ENCODE measurements at regions not wholly inside any gene's neighbourhood (a gene's known extent, or its start where the extent isn't known, plus 50 kb on each side); places are given as distances from the start of the nearest gene placed in this dataset.

GRCh38 chr5:2936413-2936812 lies 184.9 kb upstream of the IRX2 start:
- DNase-seq (ENCODE audit: low read depth in 1 of 2, low spot score in 2 of 2) (no peak), FAIRE-seq (no peak)
- Histone ChIP-seq H4K5ac (ENCODE audit: insufficient read length, low read depth, low read length) (no peak overlapping the region), H2BK20ac (ENCODE audit: low read length) (no peak overlapping the region), H3K4me3 (ENCODE audit: extremely low read depth in 1 of 4, insufficient read depth in 2 of 4, low read depth in 3 of 4, low read length in 4 of 4) (no peak overlapping the region), H2AFZ (ENCODE audit: low read length) (no peak overlapping the region), H3K9me3 (ENCODE audit: insufficient read depth in 2 of 2, low read depth in 1 of 2, low read length in 1 of 2) (0 out of 4 replicates have a peak, but pooled peaks cover 0 to 7% of the 10 kb centered on the region in 2 experiments), H2BK120ac (replicated peaks; ENCODE audit: low read depth, low read length) (no peak overlapping the region), H4K8ac (ENCODE audit: extremely low read depth, insufficient read depth, low read length) (no peak overlapping the region), H2BK12ac (ENCODE audit: low read depth, low read length) (no peak overlapping the region), H4K20me1 (replicated peaks in 1 of 2; ENCODE audit: control insufficient read depth in 1 of 2, insufficient read depth in 2 of 2, low read length in 2 of 2) (peaks cover 0 to 2% of the 10 kb centered on the region in 2 experiments), H3K56ac (replicated peaks; ENCODE audit: insufficient read length, low read depth, low read length) (no peak overlapping the region), H3K9ac (replicated peaks in 1 of 4; ENCODE audit: extremely low read depth in 1 of 4, low read depth in 3 of 4, low read length in 3 of 4) (no peak overlapping the region), H3K23ac (ENCODE audit: insufficient read length) (no peak overlapping the region), H3K23me2 (ENCODE audit: low read depth, low read length) (no peaks in the 10 kb centered on the region), H3K36me3 (ENCODE audit: control insufficient read depth in 2 of 4, insufficient read depth in 4 of 4, low read length in 3 of 4) (no peaks in the 10 kb centered on the region), H2AK5ac (ENCODE audit: low read depth, low read length) (no peak overlapping the region), H3K4ac (replicated peaks; ENCODE audit: insufficient read length, low read depth, low read length) (no peak overlapping the region), H3K4me1 (replicated peaks in 1 of 4; ENCODE audit: control insufficient read depth in 3 of 4, insufficient read depth in 4 of 4, low read length in 3 of 4) (no peaks in the 10 kb centered on the region), H4K91ac (replicated peaks; ENCODE audit: insufficient read length, low read length) (no peak overlapping the region), H3K27ac (ENCODE audit: low read depth, low read length) (no peak overlapping the region), H3K27me3 (replicated peaks in 1 of 4; ENCODE audit: control insufficient read depth in 3 of 4, extremely low read depth in 1 of 4, insufficient read depth in 3 of 4, low read length in 3 of 4) (no peaks in the 10 kb centered on the region), H3K79me1 (ENCODE audit: low read depth, low read length) (no peaks in the 10 kb centered on the region), H3K18ac (ENCODE audit: extremely low read depth, low read length) (no peak overlapping the region), H2BK15ac (ENCODE audit: low read length) (no peak overlapping the region), H3K14ac (ENCODE audit: insufficient read length) (no peak overlapping the region), H3K4me2 (ENCODE audit: insufficient read depth in 1 of 2, low read depth in 2 of 2, low read length in 2 of 2) (no peak overlapping the region), H2BK5ac (ENCODE audit: low read depth, low read length) (no peak overlapping the region), H3K79me2 (ENCODE audit: control insufficient read depth in 1 of 2, insufficient read depth in 2 of 2, low read length in 2 of 2) (no peaks in the 10 kb centered on the region)
- ChIA-PET POLR2A (ENCODE audit: partially characterized antibody) (no interaction called here), CTCF (ENCODE audit: partially characterized antibody) (no interaction called here)
- TF ChIP-seq SRF (IDR thresholded peaks at IDR 0.05; ENCODE audit: low read depth, low read length) (no peak), FOSL1 (IDR thresholded peaks at IDR 0.05; ENCODE audit: insufficient read depth, low read depth, low read length) (no peak), KDM1A (IDR thresholded peaks at IDR 0.05; ENCODE audit: borderline replicate concordance, low read length) (peak; percentile 40; the same call in 1 of the 2 replicates), YY1 (IDR thresholded peaks at IDR 0.05; ENCODE audit: low read depth, low read length) (no peak)
- WGBS, 2 experiments (ENCODE audit: extremely low coverage in 1 of 2, insufficient coverage in 1 of 2, insufficient read length in 1 of 2, insufficient replicate concordance in 2 of 2, low coverage in 1 of 2, low lambda C conversion rate in 2 of 2, missing lambda C conversion rate in 1 of 2), result 94% methylated on average over 4 of the region's 4 CpGs; no CpG with 5 or more reads in 1 of the 2 experiments
